Islet precursor cell (in vitro differentiated cells): ENCODE measurements at regions not wholly inside any gene's neighbourhood (a gene's known extent, or its start where the extent isn't known, plus 50 kb on each side); places are given as distances from the start of the nearest gene placed in this dataset.

ENCODE experiments used
- DNase-seq: peaks from one replicate; pipeline ENCODE4 v3.0.0-alpha.2; 2018

GRCh38 chr1:2919841-2920240 lies 101.4 kb upstream of the ACTRT2 start:
- DNase-seq = no peak

- DNase-seq = no peak
Observed at GRCh38 chr1:2920421-2921015, 100.7 kb upstream of the ACTRT2 start.

GRCh38 chr1:2921970-2922686 lies 99.1 kb upstream of the ACTRT2 start:
- no peak for DNase-seq

- no peak for DNase-seq
Observed at GRCh38 chr1:2923351-2923750, 97.9 kb upstream of the ACTRT2 start.

DNA sequence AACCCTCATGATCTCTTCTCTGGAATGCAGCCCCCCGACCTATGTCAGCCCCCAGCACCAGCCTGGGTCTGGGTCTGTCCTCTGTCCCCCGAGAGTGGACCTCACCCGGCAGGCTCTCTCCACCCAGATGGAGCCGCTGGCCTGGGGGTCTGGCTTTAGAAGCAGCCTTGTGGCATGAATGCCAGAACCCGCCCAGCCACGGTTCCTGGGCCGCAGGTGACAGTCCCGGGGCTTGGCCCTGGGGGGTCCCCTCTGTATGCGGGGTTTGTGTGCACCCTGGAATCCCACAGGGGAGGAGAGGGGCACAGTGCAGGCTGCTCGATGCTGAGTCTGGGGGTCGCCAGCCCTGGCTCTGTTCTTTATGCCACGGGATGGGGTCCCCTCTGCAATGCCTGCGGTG lies 96.0 kb upstream of the ACTRT2 start:
- DNase-seq = no peak

- DNase-seq = no peak
Observed at GRCh38 chr1:2925918-2926317, 95.3 kb upstream of the ACTRT2 start.

- DNase-seq = no peak
Observed at GRCh38 chr1:2926447-2927055, 94.7 kb upstream of the ACTRT2 start.

- no peak for DNase-seq
Observed at GRCh38 chr1:2927393-2928360, 93.6 kb upstream of the ACTRT2 start.

DNA sequence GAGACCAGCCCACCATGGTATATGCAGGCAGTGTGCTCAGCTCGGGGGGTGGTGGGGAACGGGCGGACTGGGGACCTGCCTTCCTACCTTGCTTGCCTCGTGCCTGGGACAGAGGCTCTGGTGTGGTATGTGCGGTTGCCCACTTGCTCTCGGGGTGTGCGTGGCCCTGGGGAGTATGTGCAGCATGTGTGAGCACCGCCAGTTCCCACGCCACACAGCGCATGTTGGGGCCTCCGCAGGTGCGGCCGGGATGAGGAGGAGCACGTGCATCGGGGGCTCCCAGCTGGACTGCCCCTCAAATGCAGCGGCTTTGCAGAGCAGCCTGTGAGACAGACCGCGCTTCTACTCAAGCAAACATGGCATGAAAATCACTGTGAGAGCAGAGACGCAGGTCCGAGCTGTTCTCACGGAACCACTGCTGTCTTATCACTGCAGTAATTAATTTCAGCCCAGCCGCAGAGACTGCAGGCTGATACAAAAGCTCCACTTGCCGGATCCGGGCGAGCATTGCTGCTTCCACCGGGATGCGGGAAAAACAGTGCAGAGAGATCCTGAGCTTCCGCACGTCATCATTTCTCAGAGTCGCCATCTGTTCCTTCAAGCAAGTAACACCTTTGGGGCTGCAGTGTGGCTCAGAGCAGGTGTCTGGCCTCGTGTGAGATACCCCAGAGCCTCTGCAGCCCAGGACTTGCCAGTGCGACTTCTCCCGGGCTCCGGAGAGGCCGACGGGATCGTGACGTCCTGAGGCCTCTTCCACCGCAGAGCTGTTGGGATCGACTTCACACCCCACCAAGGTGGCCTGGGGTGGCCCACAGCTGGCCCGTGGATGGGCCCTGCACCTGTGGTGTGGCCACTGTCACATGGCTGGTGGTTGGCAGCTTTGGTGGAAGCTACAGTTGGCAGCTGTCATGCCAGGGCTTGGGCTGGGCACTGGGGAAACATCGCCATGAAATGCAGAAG lies 92.6 kb upstream of the ACTRT2 start:
- no peak for DNase-seq

- DNase-seq = no peak
Observed at GRCh38 chr1:2929335-2929734, 91.9 kb upstream of the ACTRT2 start.

GRCh38 chr1:2930016-2930815 lies 91.1 kb upstream of the ACTRT2 start:
- DNase-seq = no peak

DNA sequence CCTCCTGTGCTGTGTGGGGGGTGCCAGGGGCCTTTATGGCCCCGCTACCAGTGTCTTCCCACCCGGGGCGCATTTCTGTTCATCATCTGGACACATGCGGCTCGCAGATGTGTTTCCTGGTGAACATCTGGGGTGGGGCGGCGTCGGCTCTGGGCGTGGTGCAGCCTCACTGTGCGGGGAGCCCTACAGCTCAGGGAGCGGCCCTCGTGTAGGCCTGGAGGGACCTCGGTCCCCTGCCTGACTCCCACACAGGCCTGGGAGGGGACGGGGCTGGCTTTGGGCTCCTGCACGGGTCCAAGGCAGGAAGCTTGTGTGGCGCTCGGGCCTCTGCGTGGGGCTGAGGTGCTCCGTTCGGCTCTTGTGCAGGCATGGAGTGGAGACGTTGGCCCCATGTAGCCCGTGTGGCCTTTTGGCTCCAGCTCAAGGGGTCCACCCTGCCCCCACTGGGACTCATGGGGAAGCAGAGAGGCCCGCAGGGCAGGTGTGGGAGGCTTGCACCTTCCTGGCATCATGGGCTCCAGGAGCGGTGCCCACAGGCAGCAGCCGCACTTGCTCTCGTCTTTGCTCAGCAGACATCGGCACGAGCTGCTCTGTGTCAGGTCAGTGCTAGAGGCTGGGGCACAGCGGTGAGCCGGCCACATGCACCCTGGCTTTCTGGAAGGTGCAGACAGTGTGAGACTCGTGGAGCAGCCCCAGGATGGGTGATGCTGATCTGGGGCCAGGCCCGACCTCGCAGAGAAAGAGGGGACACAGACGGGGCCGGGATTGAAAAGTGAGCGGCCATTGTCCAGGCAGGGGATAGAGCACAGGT lies 90.1 kb upstream of the ACTRT2 start:
- DNase-seq = no peak

DNA sequence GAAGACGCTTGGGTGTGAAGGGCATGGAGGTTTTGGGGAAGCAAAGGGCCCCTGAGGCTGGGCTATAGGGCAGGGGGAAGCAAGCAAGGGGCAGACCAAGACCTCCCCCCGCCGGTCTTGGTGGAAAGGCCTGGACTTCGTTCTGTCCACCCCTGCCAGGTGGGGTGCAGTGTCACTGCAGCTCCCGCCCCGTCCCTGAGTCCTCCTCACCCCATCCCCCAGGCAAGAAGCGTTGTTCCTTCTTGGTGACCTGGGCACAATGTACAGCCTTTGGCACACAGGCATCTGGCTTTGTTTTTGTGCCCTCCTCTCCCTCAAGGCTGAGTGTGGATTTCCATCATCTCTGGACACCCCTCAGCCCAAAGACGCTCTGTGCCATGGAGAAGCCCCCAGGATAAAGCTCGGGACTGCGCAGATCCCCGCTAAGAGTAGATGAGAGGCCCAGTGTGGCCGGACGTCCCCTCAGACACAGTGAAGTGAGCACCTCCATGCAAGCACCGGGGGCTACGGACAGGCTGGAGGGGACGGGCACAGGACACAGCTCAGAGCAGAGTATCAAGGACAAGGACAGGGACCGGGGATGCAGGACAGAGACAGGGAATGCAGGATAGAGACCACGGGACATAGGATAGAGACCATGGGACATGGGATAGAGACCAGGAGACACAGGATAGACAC lies 89.4 kb upstream of the ACTRT2 start:
- no peak for DNase-seq

DNA sequence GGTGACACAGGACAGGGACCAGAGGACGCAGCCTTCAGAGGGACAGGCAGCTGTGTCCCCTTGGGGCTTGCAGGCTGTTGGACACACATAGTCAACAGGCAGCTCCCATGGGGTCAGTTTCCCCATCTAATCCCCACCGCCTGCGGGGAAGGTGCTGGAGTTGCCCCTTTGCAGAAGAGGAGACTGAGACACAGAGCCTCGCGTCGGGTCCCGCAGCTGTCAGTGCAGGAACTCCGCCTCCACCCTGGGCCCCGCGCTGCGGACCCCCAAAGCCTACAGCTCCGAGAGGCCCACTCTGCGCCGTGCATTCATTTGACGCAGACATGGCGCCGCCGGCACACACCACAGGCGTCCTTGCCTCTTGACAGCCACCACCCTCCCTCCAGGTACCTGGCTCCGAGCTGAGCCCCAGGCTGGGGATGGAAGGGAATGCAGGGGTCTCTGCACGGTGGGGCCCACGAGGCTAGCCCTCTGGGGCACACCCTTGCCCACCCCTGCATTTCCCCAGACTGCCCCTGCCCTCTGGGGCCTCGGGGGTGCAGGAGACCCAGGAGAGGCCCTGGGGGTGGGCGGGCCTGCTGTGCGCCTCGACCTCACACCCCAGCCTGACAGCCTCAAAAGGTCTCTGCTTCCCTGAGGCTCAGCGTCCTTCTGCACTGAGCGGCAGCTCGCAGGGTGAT lies 88.5 kb upstream of the ACTRT2 start:
- DNase-seq = no peak

GRCh38 chr1:2933431-2934155 lies 87.7 kb upstream of the ACTRT2 start:
- DNase-seq = no peak

DNA sequence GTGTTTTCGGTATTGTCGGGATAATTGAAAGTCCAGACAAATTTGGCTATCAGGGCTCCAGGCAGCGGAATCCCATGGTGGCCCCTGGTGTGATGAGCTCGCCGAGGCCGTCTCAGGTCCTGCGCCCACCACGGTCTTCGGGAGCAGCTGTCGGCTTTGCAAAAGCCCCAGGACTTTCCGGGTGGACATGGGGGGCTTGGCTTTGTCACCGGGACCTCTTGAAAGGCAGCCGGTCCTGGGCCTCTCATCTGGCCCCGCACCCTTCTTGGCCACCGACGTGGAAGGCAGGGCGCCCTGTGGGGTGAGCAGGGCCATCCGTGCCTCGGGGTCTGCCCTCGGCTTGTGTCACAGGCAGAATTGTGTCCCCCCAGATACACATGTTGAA lies 87.1 kb upstream of the ACTRT2 start:
- DNase-seq = no peak

- no peak for DNase-seq
Observed at GRCh38 chr1:2934642-2935081, 86.6 kb upstream of the ACTRT2 start.

GRCh38 chr1:2935184-2935583 lies 86.1 kb upstream of the ACTRT2 start:
- no peak for DNase-seq
